RWPE2 (cell line): ENCODE measurements at regions not wholly inside any gene's neighbourhood (a gene's known extent, or its start where the extent isn't known, plus 50 kb on each side); places are given as distances from the start of the nearest gene placed in this dataset.

ENCODE experiments used
- ATAC-seq: fragments of 200-7000 bp; cut with Tn5 transposase; 3 replicates; pipeline ENCODE4 v1.9.1; 2021; ENCODE audit warnings: low read depth
- DNase-seq: peaks from one replicate; pipeline ENCODE4 v3.0.0-alpha.2; 2020; ENCODE audit warnings: low spot score
- H3K27ac ChIP-seq: fragments of 450-650 bp; 2 replicates; pipeline ENCODE4 v1.5.1; 2017; ENCODE audit warnings: mild to moderate bottlenecking; ENCODE audit not compliant: poor library complexity, severe bottlenecking
- H3K27me3 ChIP-seq: fragments of 250-450 bp; sonication (Bioruptor Pico); 2 replicates; pipeline ENCODE4 v1.5.1; 2021; ENCODE audit warnings: mild to moderate bottlenecking, moderate library complexity; ENCODE audit not compliant: insufficient read depth, poor library complexity, severe bottlenecking
- H3K36me3 ChIP-seq: fragments of 250-450 bp; sonication (Bioruptor Pico); 2 replicates; pipeline ENCODE4 v1.5.1; 2020; ENCODE audit warnings: low read depth, mild to moderate bottlenecking, moderate library complexity
- H3K4me1 ChIP-seq: fragments of 250-450 bp; sonication (Bioruptor Pico); 2 replicates; pipeline ENCODE4 v1.5.1; 2021; ENCODE audit warnings: mild to moderate bottlenecking, moderate library complexity; ENCODE audit not compliant: insufficient read depth, poor library complexity, severe bottlenecking
- H3K4me3 ChIP-seq: fragments of 250-450 bp; sonication (Bioruptor Pico); 2 replicates; pipeline ENCODE4 v1.5.1; 2021; ENCODE audit warnings: mild to moderate bottlenecking, moderate library complexity; ENCODE audit not compliant: severe bottlenecking
- H3K9me3 ChIP-seq: fragments of 250-450 bp; sonication (Bioruptor Pico); 2 replicates; pipeline ENCODE4 v1.5.1; 2021; ENCODE audit warnings: mild to moderate bottlenecking, moderate library complexity; ENCODE audit not compliant: severe bottlenecking
- CTCF ChIP-seq: fragments of 450-650 bp; IDR thresholded peaks from one replicate; pipeline ENCODE4 v1.5.1; 2017; ENCODE audit warnings: mild to moderate bottlenecking, moderate library complexity; ENCODE audit not compliant: poor library complexity, severe bottlenecking

GRCh38 chr2:150147889-150148683 is 339.4 kb downstream of the RND3 start:
- H3K4me1 ChIP-seq, result peaks cover 7% of the 10 kb centered on the region
- DNase-seq (no peak), ATAC-seq (no peak)
- H3K4me3 ChIP-seq, result no peak overlapping the region
- TF ChIP-seq CTCF, result no peak
- peaks cover 7% of the 10 kb centered on the region for H3K9me3 ChIP-seq
- no peaks in the 10 kb centered on the region for H3K36me3 ChIP-seq
- H3K27me3 ChIP-seq, result no peaks in the 10 kb centered on the region
- no peak overlapping the region for H3K27ac ChIP-seq

- Histone ChIP-seq H3K27ac (no peak overlapping the region), H3K36me3 (no peaks in the 10 kb centered on the region), H3K27me3 (no peaks in the 10 kb centered on the region), H3K9me3 (peaks cover 4% of the 10 kb centered on the region), H3K4me1 (peaks cover 19% of the 10 kb centered on the region), H3K4me3 (no peak overlapping the region)
- TF ChIP-seq CTCF, result no peak
- no peak for ATAC-seq
- no peak for DNase-seq
Observed at GRCh38 chr2:150146879-150147278, 340.6 kb downstream of the RND3 start.

GRCh38 chr2:150145299-150145692 is 342.2 kb downstream of the RND3 start:
- no peaks in the 10 kb centered on the region for H3K27me3 ChIP-seq

GRCh38 chr2:150144546-150145298 is 342.7 kb downstream of the RND3 start:
- no peak overlapping the region for H3K4me3 ChIP-seq
- TF ChIP-seq CTCF, result no peak
- H3K36me3 ChIP-seq, result no peaks in the 10 kb centered on the region
- no peak; the same call in 2 of the 3 replicates for ATAC-seq
- peak overlapping the region; percentile 93 for H3K27ac ChIP-seq
- no peaks in the 10 kb centered on the region for H3K27me3 ChIP-seq
- H3K4me1 ChIP-seq, result peaks cover 32% of the 10 kb centered on the region
- no peak for DNase-seq
- peaks cover 4% of the 10 kb centered on the region for H3K9me3 ChIP-seq

More at GRCh38 chr2:150145299-150145692, 342.2 kb downstream of the RND3 start:
- peaks cover 32% of the 10 kb centered on the region for H3K4me1 ChIP-seq
- DNase-seq, result no peak
- H3K9me3 ChIP-seq, result peaks cover 4% of the 10 kb centered on the region
- ATAC-seq, result no peak
- peak overlapping the region; percentile 2 for H3K27ac ChIP-seq
- no peaks in the 10 kb centered on the region for H3K36me3 ChIP-seq
- TF ChIP-seq CTCF, result no peak
- no peak overlapping the region for H3K4me3 ChIP-seq
